GM18517 (cell line): ENCODE measurements at regions not wholly inside any gene's neighbourhood (a gene's known extent, or its start where the extent isn't known, plus 50 kb on each side); places are given as distances from the start of the nearest gene placed in this dataset.

Experiments used
- ATAC-seq: cut with Tn5 transposase; IDR thresholded peaks from one replicate; pipeline ENCODE4 v1.9.1; 2021; ENCODE audit warnings: mild to moderate bottlenecking, moderate library complexity; ENCODE audit not compliant: unreplicated experiment

GRCh38 chr5:54721951-54722654 lies 204.5 kb downstream of the SNX18 start:
- ATAC-seq, result no peak

- ATAC-seq, result no peak
Observed at GRCh38 chr5:54721116-54721515, 203.6 kb downstream of the SNX18 start.

GRCh38 chr5:54720341-54720740 lies 202.8 kb downstream of the SNX18 start:
- no peak for ATAC-seq

GRCh38 chr5:54719384-54720283 lies 202.1 kb downstream of the SNX18 start:
- no peak for ATAC-seq

GRCh38 chr5:54718656-54719055 lies 201.1 kb downstream of the SNX18 start:
- ATAC-seq, result no peak

GRCh38 chr5:54717870-54718269 lies 200.3 kb downstream of the SNX18 start:
- ATAC-seq, result no peak

GRCh38 chr5:54717459-54717858 lies 199.9 kb downstream of the SNX18 start:
- no peak for ATAC-seq

GRCh38 chr5:54713923-54714581 lies 196.5 kb downstream of the SNX18 start:
- no peak for ATAC-seq

GRCh38 chr5:54709096-54709495 lies 191.5 kb downstream of the SNX18 start:
- ATAC-seq, result no peak

GRCh38 chr5:54707841-54708240 lies 190.3 kb downstream of the SNX18 start:
- no peak for ATAC-seq

GRCh38 chr5:54705994-54706653 lies 188.6 kb downstream of the SNX18 start:
- ATAC-seq, result no peak

- no peak for ATAC-seq
Observed at GRCh38 chr5:54704825-54705224, 187.3 kb downstream of the SNX18 start.

GRCh38 chr5:54704333-54704732 lies 186.8 kb downstream of the SNX18 start:
- no peak for ATAC-seq

- no peak for ATAC-seq
Observed at GRCh38 chr5:54703565-54704255, 186.2 kb downstream of the SNX18 start.

- no peak for ATAC-seq
Observed at GRCh38 chr5:54703133-54703532, 185.6 kb downstream of the SNX18 start.

GRCh38 chr5:54702470-54702869 lies 184.9 kb downstream of the SNX18 start:
- no peak for ATAC-seq

GRCh38 chr5:54700986-54701578 lies 183.5 kb downstream of the SNX18 start:
- no peak for ATAC-seq

- ATAC-seq, result no peak
Observed at GRCh38 chr5:54696931-54697330, 179.4 kb downstream of the SNX18 start.

GRCh38 chr5:54696346-54696745 lies 178.8 kb downstream of the SNX18 start:
- no peak for ATAC-seq
